ENCODE measurements at regions not wholly inside any gene's neighbourhood (a gene's known extent, or its start where the extent isn't known, plus 50 kb on each side); places are given as distances from the start of the nearest gene placed in this dataset.

DNA sequence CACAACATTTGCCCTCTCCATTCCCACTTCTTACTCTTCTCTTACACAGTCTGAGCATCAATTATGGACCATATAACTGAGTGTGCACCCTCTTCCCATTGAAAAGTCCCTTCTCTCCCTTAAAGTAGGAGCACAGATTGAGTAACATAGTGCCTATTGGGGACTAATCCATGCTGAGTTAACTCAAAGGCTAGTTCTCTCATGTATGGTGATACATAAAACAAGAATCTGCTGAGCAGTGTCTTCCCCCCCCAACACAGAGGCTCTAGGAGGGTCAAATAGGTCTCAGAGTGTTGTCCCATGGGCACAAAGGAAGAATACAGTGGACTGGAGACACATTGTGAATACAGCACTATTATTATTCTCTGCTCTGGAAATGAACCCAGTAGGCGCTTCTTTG is 274.6 kb upstream of the BOD1L1 start:
- no peaks in the 10 kb centered on the region for H3K4me1 Mint-ChIP-seq
- ATAC-seq (ENCODE audit: low read depth in 2 of 2) (no peak), DNase-seq (no peak)
- H3K9me3 Mint-ChIP-seq: no peaks in the 10 kb centered on the region
- peaks cover 0 to 10% (median 0%) of the 10 kb centered on the region in 3 donors for H3K27me3 Mint-ChIP-seq
- no peak overlapping the region for H3K4me3 Mint-ChIP-seq
- H3K27ac Mint-ChIP-seq: no peak overlapping the region
- no peaks in the 10 kb centered on the region for H3K36me3 Mint-ChIP-seq

GRCh38 chr4:13903061-13903460 is 275.5 kb upstream of the BOD1L1 start:
- no peak for DNase-seq
- Mint-ChIP-seq H3K27ac (no peak overlapping the region), H3K36me3 (no peaks in the 10 kb centered on the region), H3K27me3 (peaks cover 0 to 7% (median 0%) of the 10 kb centered on the region in 3 donors), H3K4me1 (no peaks in the 10 kb centered on the region), H3K9me3 (no peaks in the 10 kb centered on the region), H3K4me3 (no peak overlapping the region)
- no peak for ATAC-seq (ENCODE audit: low read depth in 2 of 2)

DNA sequence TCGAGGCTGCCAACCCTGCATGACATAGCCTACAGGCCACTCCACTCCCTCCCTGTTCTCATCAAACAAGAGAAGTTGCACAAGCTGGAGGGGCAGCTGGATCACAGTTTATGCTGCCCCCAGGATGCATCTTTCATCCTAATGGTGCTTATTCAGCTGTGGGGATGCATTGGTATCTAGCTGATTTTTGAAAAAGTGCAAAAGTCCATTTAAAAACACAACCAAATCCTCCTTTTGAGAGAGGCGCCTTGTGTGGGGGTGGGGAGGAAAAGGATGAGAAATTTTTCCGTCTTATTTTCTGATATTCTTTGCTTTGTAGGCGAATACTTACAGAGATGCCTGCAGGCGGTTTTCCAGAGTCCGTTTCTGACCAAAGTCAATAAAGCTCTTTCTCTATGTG is 276.4 kb upstream of the BOD1L1 start:
- H3K36me3 Mint-ChIP-seq: no peaks in the 10 kb centered on the region
- H3K4me1 Mint-ChIP-seq: no peaks in the 10 kb centered on the region
- H3K9me3 Mint-ChIP-seq: no peaks in the 10 kb centered on the region
- ATAC-seq (ENCODE audit: low read depth in 2 of 2) (no peak), DNase-seq (no peak)
- no peak overlapping the region for H3K4me3 Mint-ChIP-seq
- H3K27ac Mint-ChIP-seq: no peak overlapping the region
- H3K27me3 Mint-ChIP-seq: no peaks in the 10 kb centered on the region

DNA sequence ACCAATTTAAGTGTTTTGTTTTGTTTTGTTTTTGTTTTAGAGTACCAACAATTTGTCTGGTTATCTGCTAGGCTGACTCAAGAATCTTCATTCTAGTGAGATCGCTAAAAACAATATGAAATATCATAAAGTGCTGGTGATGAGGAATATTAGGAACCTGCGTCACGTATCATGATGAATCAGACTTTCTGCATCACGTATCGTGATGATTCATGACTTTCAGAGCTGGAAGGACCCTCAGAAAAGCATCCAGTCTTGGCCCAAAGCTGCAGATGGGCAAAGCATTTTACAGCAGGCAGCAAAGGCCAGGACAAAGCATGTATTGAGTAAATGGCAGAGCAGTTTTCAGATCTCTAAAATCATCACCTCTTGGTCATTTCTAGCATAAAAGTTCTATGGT is 278.0 kb upstream of the BOD1L1 start:
- Mint-ChIP-seq H3K27ac (no peak overlapping the region), H3K9me3 (no peaks in the 10 kb centered on the region), H3K36me3 (no peaks in the 10 kb centered on the region), H3K4me3 (no peak overlapping the region), H3K27me3 (no peaks in the 10 kb centered on the region), H3K4me1 (no peaks in the 10 kb centered on the region)
- ATAC-seq (ENCODE audit: low read depth in 2 of 2) (no peak), DNase-seq (no peak)

DNA sequence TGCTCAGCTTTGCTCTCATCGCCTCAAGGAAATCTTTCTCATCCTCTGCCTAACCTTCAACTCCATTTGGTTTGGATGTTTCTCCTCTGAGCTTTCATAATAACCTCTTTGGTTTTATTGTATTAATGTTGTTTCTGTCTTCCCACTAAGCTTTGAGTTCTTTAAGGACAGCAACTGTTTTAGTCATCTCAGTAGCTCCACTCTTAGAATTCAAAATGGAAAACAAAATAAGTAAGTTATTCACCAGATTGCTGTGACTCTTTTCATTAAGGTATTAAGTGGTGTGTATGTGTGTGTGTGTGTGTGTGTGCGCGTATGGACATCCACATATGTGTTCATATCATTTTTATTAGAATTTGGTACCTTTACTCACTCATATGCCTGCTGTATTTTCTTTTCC is 279.2 kb upstream of the BOD1L1 start:
- Mint-ChIP-seq H3K27ac (no peak overlapping the region), H3K36me3 (no peaks in the 10 kb centered on the region), H3K4me1 (no peaks in the 10 kb centered on the region), H3K27me3 (no peaks in the 10 kb centered on the region), H3K4me3 (no peak overlapping the region), H3K9me3 (no peaks in the 10 kb centered on the region)
- DNase-seq: no peak
- no peak for ATAC-seq (ENCODE audit: low read depth in 2 of 2)

DNA sequence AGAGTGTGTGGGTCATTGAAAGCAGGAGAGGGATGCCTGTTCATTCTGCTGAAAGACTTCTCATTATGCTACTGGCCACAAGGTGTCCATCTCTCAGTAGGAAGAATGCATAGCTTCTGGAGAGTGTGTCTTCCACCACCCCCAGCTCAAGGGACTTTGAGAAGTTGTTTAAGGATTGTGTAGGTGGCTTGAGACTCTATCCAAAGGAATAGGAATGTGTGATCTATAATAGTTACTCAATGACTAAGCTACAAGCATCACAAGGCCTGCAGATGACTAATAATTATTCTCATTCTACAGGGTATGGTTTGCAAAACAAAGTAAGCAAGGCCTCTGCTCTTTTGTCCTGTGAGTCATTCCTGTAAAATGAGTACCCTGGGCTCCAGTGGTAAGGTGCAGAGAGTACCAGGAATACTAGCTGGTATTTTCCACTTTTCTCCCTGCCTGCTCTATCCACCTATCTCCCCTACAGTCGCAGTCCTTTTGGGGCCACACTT is 279.8 kb upstream of the BOD1L1 start:
- no peaks in the 10 kb centered on the region for H3K36me3 Mint-ChIP-seq
- no peaks in the 10 kb centered on the region for H3K4me1 Mint-ChIP-seq
- DNase-seq (no peak), ATAC-seq (ENCODE audit: low read depth in 2 of 2) (no peak)
- no peak overlapping the region for H3K4me3 Mint-ChIP-seq
- no peaks in the 10 kb centered on the region for H3K9me3 Mint-ChIP-seq
- H3K27me3 Mint-ChIP-seq: no peaks in the 10 kb centered on the region
- H3K27ac Mint-ChIP-seq: no peak overlapping the region

- H3K27ac Mint-ChIP-seq: no peak overlapping the region
- no peaks in the 10 kb centered on the region for H3K9me3 Mint-ChIP-seq
- no peak for ATAC-seq (ENCODE audit: low read depth in 2 of 2)
- no peaks in the 10 kb centered on the region for H3K36me3 Mint-ChIP-seq
- no peak for DNase-seq
- H3K4me1 Mint-ChIP-seq: no peaks in the 10 kb centered on the region
- no peak overlapping the region for H3K4me3 Mint-ChIP-seq
- H3K27me3 Mint-ChIP-seq: peaks cover 0 to 3% (median 0%) of the 10 kb centered on the region in 3 donors
Observed at GRCh38 chr4:13908455-13908854, 280.9 kb upstream of the BOD1L1 start.

GRCh38 chr4:13910556-13910955 is 283.0 kb upstream of the BOD1L1 start:
- ATAC-seq (ENCODE audit: low read depth in 2 of 2) (no peak), DNase-seq (no peak)
- H3K9me3 Mint-ChIP-seq: no peaks in the 10 kb centered on the region
- H3K4me1 Mint-ChIP-seq: no peaks in the 10 kb centered on the region
- no peak overlapping the region for H3K4me3 Mint-ChIP-seq
- H3K27me3 Mint-ChIP-seq: peaks cover 0 to 11% (median 6%) of the 10 kb centered on the region in 3 donors
- H3K36me3 Mint-ChIP-seq: no peaks in the 10 kb centered on the region
- H3K27ac Mint-ChIP-seq: no peak overlapping the region

GRCh38 chr4:13911256-13911655 is 283.7 kb upstream of the BOD1L1 start:
- Mint-ChIP-seq H3K9me3 (no peaks in the 10 kb centered on the region), H3K4me3 (peak overlapping the region in 1 of 8 donors; percentile 17), H3K4me1 (no peaks in the 10 kb centered on the region), H3K36me3 (no peaks in the 10 kb centered on the region), H3K27ac (no peak overlapping the region), H3K27me3 (peaks cover 0 to 13% (median 6%) of the 10 kb centered on the region in 3 donors)
- DNase-seq (no peak), ATAC-seq (ENCODE audit: low read depth in 2 of 2) (no peak)

- ATAC-seq (ENCODE audit: low read depth in 2 of 2) (no peak), DNase-seq (no peak)
- Mint-ChIP-seq H3K27me3 (peaks cover 0 to 13% (median 6%) of the 10 kb centered on the region in 3 donors), H3K9me3 (no peaks in the 10 kb centered on the region), H3K27ac (no peak overlapping the region), H3K36me3 (no peaks in the 10 kb centered on the region), H3K4me1 (no peaks in the 10 kb centered on the region), H3K4me3 (no peak overlapping the region)
Observed at GRCh38 chr4:13912436-13912925, 285.0 kb upstream of the BOD1L1 start.

DNA sequence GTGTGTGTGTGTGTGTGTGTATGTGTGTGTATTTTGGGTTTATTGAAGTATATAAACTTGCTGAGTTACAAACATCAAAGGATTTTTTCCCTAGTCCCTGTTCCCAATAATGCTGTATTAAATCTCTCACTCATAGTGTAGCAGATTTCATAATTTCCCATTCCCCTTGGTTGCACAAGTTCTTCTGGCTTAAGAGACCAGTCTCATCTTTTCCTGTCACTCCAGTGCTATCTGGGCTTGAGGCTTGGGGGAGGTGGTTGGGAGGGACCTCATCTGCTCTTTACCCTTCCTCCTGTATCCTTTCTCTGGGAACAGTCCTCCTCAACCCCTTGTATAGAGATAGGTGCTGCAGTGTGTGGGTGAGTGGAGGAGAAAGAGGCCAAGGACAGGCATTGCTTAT is 285.4 kb upstream of the BOD1L1 start:
- no peaks in the 10 kb centered on the region for H3K36me3 Mint-ChIP-seq
- DNase-seq (no peak), ATAC-seq (ENCODE audit: low read depth in 2 of 2) (no peak)
- no peaks in the 10 kb centered on the region for H3K9me3 Mint-ChIP-seq
- no peaks in the 10 kb centered on the region for H3K4me1 Mint-ChIP-seq
- H3K27ac Mint-ChIP-seq: no peak overlapping the region
- no peak overlapping the region for H3K4me3 Mint-ChIP-seq
- H3K27me3 Mint-ChIP-seq: peaks cover 0 to 13% (median 6%) of the 10 kb centered on the region in 3 donors

GRCh38 chr4:13917015-13917414 is 289.5 kb upstream of the BOD1L1 start:
- Mint-ChIP-seq H3K9me3 (no peaks in the 10 kb centered on the region), H3K4me3 (no peak overlapping the region), H3K27me3 (peaks cover 0 to 13% (median 6%) of the 10 kb centered on the region in 3 donors), H3K36me3 (no peaks in the 10 kb centered on the region), H3K27ac (no peak overlapping the region), H3K4me1 (no peaks in the 10 kb centered on the region)
- no peak for DNase-seq
- ATAC-seq (ENCODE audit: low read depth in 2 of 2): no peak

DNA sequence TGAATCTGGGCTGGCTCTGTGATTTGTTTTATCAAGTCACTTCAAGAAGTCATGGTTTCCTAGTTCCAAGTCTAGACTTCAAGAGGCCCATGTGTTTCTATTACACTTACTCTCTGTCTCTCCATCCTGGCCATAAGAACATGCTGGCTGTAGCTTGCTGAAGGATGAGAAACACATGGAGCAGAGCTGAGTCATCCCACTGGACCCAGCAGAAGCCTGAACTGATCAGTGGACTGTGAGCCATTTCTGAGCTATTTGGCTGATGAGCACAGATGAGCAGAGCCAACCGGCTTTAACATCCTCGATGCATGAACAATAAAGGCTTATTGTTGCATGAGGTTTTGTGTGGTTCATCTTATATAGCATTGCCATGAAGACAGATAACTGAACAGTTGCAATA is 290.6 kb upstream of the BOD1L1 start:
- Mint-ChIP-seq H3K36me3 (no peaks in the 10 kb centered on the region), H3K4me3 (no peak overlapping the region), H3K9me3 (no peaks in the 10 kb centered on the region), H3K27ac (no peak overlapping the region), H3K4me1 (no peaks in the 10 kb centered on the region), H3K27me3 (peaks cover 0 to 13% (median 6%) of the 10 kb centered on the region in 3 donors)
- DNase-seq (no peak), ATAC-seq (ENCODE audit: low read depth in 2 of 2) (no peak)

DNA sequence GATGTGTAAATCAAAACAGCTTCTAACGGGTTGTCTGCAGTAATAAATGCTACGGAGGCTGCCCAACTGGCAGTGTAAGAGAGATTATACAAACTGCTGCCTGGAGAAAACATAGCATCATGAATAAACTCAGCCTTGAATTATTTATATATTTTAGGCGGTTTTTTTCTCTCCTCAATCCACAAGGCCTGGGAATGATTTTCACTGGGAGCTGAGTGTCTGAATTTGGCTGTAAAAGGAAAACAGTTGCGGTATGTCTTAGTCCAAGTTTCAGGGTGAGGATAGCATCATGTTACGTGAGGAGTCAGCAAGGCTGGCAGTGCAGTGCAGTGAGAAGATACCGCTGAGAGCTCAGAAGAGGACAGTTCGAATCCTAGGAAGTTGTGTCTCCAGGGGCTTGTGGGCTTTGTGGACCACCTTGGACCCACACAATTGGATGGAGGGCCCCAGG is 291.5 kb upstream of the BOD1L1 start:
- peak overlapping the region in 1 of 6 donors; percentile 47 for H3K27ac Mint-ChIP-seq
- no peak overlapping the region for H3K4me3 Mint-ChIP-seq
- DNase-seq (no peak), ATAC-seq (ENCODE audit: low read depth in 2 of 2) (no peak)
- no peaks in the 10 kb centered on the region for H3K36me3 Mint-ChIP-seq
- no peaks in the 10 kb centered on the region for H3K4me1 Mint-ChIP-seq
- H3K27me3 Mint-ChIP-seq: peaks cover 0 to 14% (median 0%) of the 10 kb centered on the region in 3 donors
- H3K9me3 Mint-ChIP-seq: no peaks in the 10 kb centered on the region

Measured in naive B cell (primary cell).